ENCODE measurements at regions not wholly inside any gene's neighbourhood (a gene's known extent, or its start where the extent isn't known, plus 50 kb on each side); places are given as distances from the start of the nearest gene placed in this dataset.
"Not testable (repeated sequence)": the region's sequence is repeated elsewhere in the genome, so short reads cannot be mapped to it uniquely, and the experiment has no call there.

- Histone ChIP-seq H3K4me3 (ENCODE audit: low read length) (no peak overlapping the region), H3K27me3 (ENCODE audit: insufficient read depth, low read length) (no peaks in the 10 kb centered on the region), H3K36me3 (ENCODE audit: insufficient read depth, low read length) (no peaks in the 10 kb centered on the region), H2AFZ (ENCODE audit: low read depth, low read length) (no peak overlapping the region), H3K4me1 (ENCODE audit: insufficient read depth, low read length) (no peaks in the 10 kb centered on the region), H3K9me3 (ENCODE audit: low read length) (peaks cover 2% of the 10 kb centered on the region)
Measured at GRCh38 chr5:100676817-100677631, 141.8 kb downstream of the FAM174A start.

GRCh38 chr5:100682625-100683024 is 147.5 kb downstream of the FAM174A start:
- no peaks in the 10 kb centered on the region for H3K4me1 ChIP-seq (ENCODE audit: insufficient read depth, low read length)
- H2AFZ ChIP-seq (ENCODE audit: low read depth, low read length) = no peak overlapping the region
- H3K27me3 ChIP-seq (ENCODE audit: insufficient read depth, low read length) = no peaks in the 10 kb centered on the region
- H3K4me3 ChIP-seq (ENCODE audit: low read length) = no peak overlapping the region
- peaks cover 3% of the 10 kb centered on the region for H3K9me3 ChIP-seq (ENCODE audit: low read length)
- no peaks in the 10 kb centered on the region for H3K36me3 ChIP-seq (ENCODE audit: insufficient read depth, low read length)

GRCh38 chr5:100683881-100684280 is 148.7 kb downstream of the FAM174A start:
- no peak overlapping the region for H3K4me3 ChIP-seq (ENCODE audit: low read length)
- no peaks in the 10 kb centered on the region for H3K27me3 ChIP-seq (ENCODE audit: insufficient read depth, low read length)
- H3K9me3 ChIP-seq (ENCODE audit: low read length) = peaks cover 3% of the 10 kb centered on the region
- no peaks in the 10 kb centered on the region for H3K36me3 ChIP-seq (ENCODE audit: insufficient read depth, low read length)
- H2AFZ ChIP-seq (ENCODE audit: low read depth, low read length) = no peak overlapping the region
- no peaks in the 10 kb centered on the region for H3K4me1 ChIP-seq (ENCODE audit: insufficient read depth, low read length)

GRCh38 chr5:100685122-100685521 is 149.9 kb downstream of the FAM174A start:
- H3K36me3 ChIP-seq (ENCODE audit: insufficient read depth, low read length); H3K9me3 ChIP-seq (ENCODE audit: low read length); H2AFZ ChIP-seq (ENCODE audit: low read depth, low read length); H3K27me3 ChIP-seq (ENCODE audit: insufficient read depth, low read length); H3K4me3 ChIP-seq (ENCODE audit: low read length); H3K4me1 ChIP-seq (ENCODE audit: insufficient read depth, low read length): not testable (repeated sequence)

- not testable (repeated sequence) for H3K27me3 ChIP-seq (ENCODE audit: insufficient read depth, low read length); H3K9me3 ChIP-seq (ENCODE audit: low read length); H3K36me3 ChIP-seq (ENCODE audit: insufficient read depth, low read length); H3K4me3 ChIP-seq (ENCODE audit: low read length); H2AFZ ChIP-seq (ENCODE audit: low read depth, low read length); H3K4me1 ChIP-seq (ENCODE audit: insufficient read depth, low read length)
Measured at GRCh38 chr5:100688834-100689233, 153.7 kb downstream of the FAM174A start.

GRCh38 chr5:100690036-100690560 is 154.9 kb downstream of the FAM174A start:
- Histone ChIP-seq H3K4me1 (ENCODE audit: insufficient read depth, low read length) (no peaks in the 10 kb centered on the region), H3K9me3 (ENCODE audit: low read length) (no peaks in the 10 kb centered on the region)

GRCh38 chr5:100691085-100691484 is 155.9 kb downstream of the FAM174A start:
- no peak overlapping the region for H3K4me3 ChIP-seq (ENCODE audit: low read length)
- H3K36me3 ChIP-seq (ENCODE audit: insufficient read depth, low read length) = no peaks in the 10 kb centered on the region
- H3K27me3 ChIP-seq (ENCODE audit: insufficient read depth, low read length) = no peaks in the 10 kb centered on the region
- H2AFZ ChIP-seq (ENCODE audit: low read depth, low read length) = no peak overlapping the region
- H3K9me3 ChIP-seq (ENCODE audit: low read length) = no peaks in the 10 kb centered on the region
- H3K4me1 ChIP-seq (ENCODE audit: insufficient read depth, low read length) = no peaks in the 10 kb centered on the region

More at GRCh38 chr5:100690036-100690560, 154.9 kb downstream of the FAM174A start:
- Histone ChIP-seq H3K4me3 (ENCODE audit: low read length) (no peak overlapping the region), H3K36me3 (ENCODE audit: insufficient read depth, low read length) (no peaks in the 10 kb centered on the region), H2AFZ (ENCODE audit: low read depth, low read length) (no peak overlapping the region), H3K27me3 (ENCODE audit: insufficient read depth, low read length) (no peaks in the 10 kb centered on the region)

GRCh38 chr5:100691548-100691947 is 156.4 kb downstream of the FAM174A start:
- no peak overlapping the region for H3K4me3 ChIP-seq (ENCODE audit: low read length)
- H3K27me3 ChIP-seq (ENCODE audit: insufficient read depth, low read length) = no peaks in the 10 kb centered on the region
- no peaks in the 10 kb centered on the region for H3K4me1 ChIP-seq (ENCODE audit: insufficient read depth, low read length)
- H2AFZ ChIP-seq (ENCODE audit: low read depth, low read length) = no peak overlapping the region
- no peaks in the 10 kb centered on the region for H3K36me3 ChIP-seq (ENCODE audit: insufficient read depth, low read length)
- no peaks in the 10 kb centered on the region for H3K9me3 ChIP-seq (ENCODE audit: low read length)

GRCh38 chr5:100693481-100693880 is 158.3 kb downstream of the FAM174A start:
- Histone ChIP-seq H3K4me3 (ENCODE audit: low read length) (no peak overlapping the region), H2AFZ (ENCODE audit: low read depth, low read length) (no peak overlapping the region)

GRCh38 chr5:100694100-100694499 is 158.9 kb downstream of the FAM174A start:
- Histone ChIP-seq H3K27me3 (ENCODE audit: insufficient read depth, low read length) (no peaks in the 10 kb centered on the region), H2AFZ (ENCODE audit: low read depth, low read length) (no peak overlapping the region), H3K4me3 (ENCODE audit: low read length) (no peak overlapping the region), H3K36me3 (ENCODE audit: insufficient read depth, low read length) (no peaks in the 10 kb centered on the region), H3K9me3 (ENCODE audit: low read length) (no peaks in the 10 kb centered on the region), H3K4me1 (ENCODE audit: insufficient read depth, low read length) (no peaks in the 10 kb centered on the region)

More at GRCh38 chr5:100693481-100693880, 158.3 kb downstream of the FAM174A start:
- Histone ChIP-seq H3K36me3 (ENCODE audit: insufficient read depth, low read length) (no peaks in the 10 kb centered on the region), H3K4me1 (ENCODE audit: insufficient read depth, low read length) (no peaks in the 10 kb centered on the region), H3K27me3 (ENCODE audit: insufficient read depth, low read length) (no peaks in the 10 kb centered on the region), H3K9me3 (ENCODE audit: low read length) (no peaks in the 10 kb centered on the region)

GRCh38 chr5:100697970-100698369 is 162.8 kb downstream of the FAM174A start:
- Histone ChIP-seq H3K4me3 (ENCODE audit: low read length) (no peak overlapping the region), H3K9me3 (ENCODE audit: low read length) (no peaks in the 10 kb centered on the region), H3K4me1 (ENCODE audit: insufficient read depth, low read length) (no peaks in the 10 kb centered on the region), H3K27me3 (ENCODE audit: insufficient read depth, low read length) (no peaks in the 10 kb centered on the region), H3K36me3 (ENCODE audit: insufficient read depth, low read length) (no peaks in the 10 kb centered on the region), H2AFZ (ENCODE audit: low read depth, low read length) (no peak overlapping the region)

GRCh38 chr5:100706776-100707175 is 171.6 kb downstream of the FAM174A start:
- H3K27me3 ChIP-seq (ENCODE audit: insufficient read depth, low read length) = no peaks in the 10 kb centered on the region
- no peak overlapping the region for H3K4me3 ChIP-seq (ENCODE audit: low read length)
- H3K36me3 ChIP-seq (ENCODE audit: insufficient read depth, low read length) = no peaks in the 10 kb centered on the region
- H3K4me1 ChIP-seq (ENCODE audit: insufficient read depth, low read length) = no peaks in the 10 kb centered on the region
- H2AFZ ChIP-seq (ENCODE audit: low read depth, low read length) = no peak overlapping the region
- H3K9me3 ChIP-seq (ENCODE audit: low read length) = no peaks in the 10 kb centered on the region

- no peaks in the 10 kb centered on the region for H3K4me1 ChIP-seq (ENCODE audit: insufficient read depth, low read length)
- H3K36me3 ChIP-seq (ENCODE audit: insufficient read depth, low read length) = no peaks in the 10 kb centered on the region
- H2AFZ ChIP-seq (ENCODE audit: low read depth, low read length) = no peak overlapping the region
- no peaks in the 10 kb centered on the region for H3K9me3 ChIP-seq (ENCODE audit: low read length)
- no peak overlapping the region for H3K4me3 ChIP-seq (ENCODE audit: low read length)
- H3K27me3 ChIP-seq (ENCODE audit: insufficient read depth, low read length) = no peaks in the 10 kb centered on the region
Measured at GRCh38 chr5:100708645-100709171, 173.5 kb downstream of the FAM174A start.
